Fibroblast of peridontal ligament (primary cell): ENCODE measurements at regions not wholly inside any gene's neighbourhood (a gene's known extent, or its start where the extent isn't known, plus 50 kb on each side); places are given as distances from the start of the nearest gene placed in this dataset.

Source experiments
- DNase-seq: peaks from one replicate; pipeline ENCODE4 v3.0.0-alpha.2; 2010; ENCODE audit errors: extremely low read depth

DNA sequence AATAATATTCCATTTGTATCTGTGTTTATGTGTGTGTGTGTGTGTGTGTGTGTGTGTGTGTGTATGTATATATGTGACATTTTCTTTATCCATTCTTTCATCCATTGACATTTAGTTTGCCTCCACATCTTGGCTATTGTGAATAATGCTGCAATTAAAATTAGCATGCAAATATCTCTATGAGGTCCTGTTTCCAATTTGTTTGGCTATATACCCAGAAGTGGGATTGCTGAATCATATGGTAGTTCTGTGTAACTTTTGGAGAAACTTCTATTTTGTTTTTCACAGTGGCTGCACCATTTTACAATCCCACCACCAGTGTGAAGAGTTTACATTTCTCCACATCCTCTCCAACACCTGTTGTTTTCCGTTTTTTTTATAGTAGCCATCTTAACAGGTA is 53.1 kb downstream of the CH25H start:
- peak; percentile 63 for DNase-seq

DNA sequence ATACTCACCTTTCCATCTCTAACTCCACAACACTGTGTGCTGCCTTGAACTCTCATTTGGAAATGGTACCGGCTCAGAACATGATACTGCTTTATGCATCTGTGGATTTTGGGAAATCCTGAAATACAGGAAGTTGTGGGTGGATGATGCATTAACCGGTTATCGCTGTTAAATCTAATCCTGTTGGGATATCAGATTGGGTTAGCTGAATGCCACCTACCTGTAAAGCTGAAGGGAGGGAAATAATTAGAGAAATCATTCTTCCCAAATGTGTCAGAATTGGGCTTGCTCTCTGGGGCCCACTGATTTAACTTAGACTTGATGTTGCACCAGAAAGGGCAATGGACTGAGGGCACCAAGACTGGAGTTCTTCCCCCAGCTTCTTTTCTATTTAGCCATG is 54.0 kb downstream of the CH25H start:
- DNase-seq = no peak

DNA sequence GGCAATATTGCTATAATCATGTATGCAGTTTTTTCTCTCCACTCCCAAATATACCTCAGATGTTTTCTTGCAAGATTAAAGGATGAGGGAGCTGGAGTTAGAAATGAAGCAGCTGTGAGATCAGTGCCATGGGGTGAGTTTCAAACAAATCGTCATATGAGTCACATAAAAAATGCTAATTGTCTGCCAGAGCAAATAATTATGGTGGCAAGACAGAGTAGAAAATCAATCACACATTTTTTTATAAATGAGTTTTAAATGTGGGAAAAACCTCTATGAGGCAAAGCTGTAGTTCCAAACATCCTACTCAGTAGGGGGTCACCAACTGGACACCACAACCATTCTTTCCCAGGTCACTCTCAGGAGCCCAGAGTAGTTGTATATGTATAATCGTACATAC is 55.3 kb downstream of the CH25H start:
- peak; percentile 89 for DNase-seq

DNA sequence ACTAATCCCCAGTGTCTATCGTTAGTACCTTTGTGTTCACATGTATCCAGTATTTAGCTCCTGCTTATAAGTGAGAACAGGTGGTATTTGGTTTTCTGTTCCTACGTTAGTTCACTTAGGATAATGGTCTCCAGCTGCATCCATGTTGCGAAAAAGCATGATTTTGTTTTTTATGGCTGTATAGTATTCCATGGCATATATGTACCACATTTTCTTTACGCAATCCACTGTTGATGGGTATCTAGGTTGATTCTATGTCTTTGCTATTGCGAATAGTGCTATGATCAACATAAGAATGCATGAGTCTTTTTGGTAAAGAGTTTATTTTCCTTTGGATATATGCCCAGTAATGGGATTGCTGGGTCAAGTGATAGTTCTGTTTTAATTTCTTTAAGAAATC is 59.1 kb downstream of the CH25H start:
- no peak for DNase-seq

DNA sequence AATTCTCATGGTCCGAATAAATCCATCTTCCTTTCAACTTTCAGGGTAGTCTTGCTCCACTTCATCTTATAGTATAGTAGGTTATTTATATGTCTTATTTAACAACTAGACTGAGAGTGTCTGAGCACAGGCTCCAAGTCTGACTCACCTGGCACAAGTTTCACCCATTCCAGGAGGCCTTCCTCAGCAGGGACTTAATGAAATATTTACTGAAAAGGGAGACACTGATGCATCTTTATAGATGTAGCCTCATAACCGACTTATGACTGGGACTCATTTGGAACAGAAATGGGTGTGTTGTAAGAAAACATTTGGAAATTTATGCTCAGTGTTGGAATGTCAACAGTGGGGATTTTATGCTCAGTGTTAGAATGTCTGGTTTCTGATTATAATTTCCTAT is 59.9 kb downstream of the CH25H start:
- DNase-seq = peak; percentile 86

DNA sequence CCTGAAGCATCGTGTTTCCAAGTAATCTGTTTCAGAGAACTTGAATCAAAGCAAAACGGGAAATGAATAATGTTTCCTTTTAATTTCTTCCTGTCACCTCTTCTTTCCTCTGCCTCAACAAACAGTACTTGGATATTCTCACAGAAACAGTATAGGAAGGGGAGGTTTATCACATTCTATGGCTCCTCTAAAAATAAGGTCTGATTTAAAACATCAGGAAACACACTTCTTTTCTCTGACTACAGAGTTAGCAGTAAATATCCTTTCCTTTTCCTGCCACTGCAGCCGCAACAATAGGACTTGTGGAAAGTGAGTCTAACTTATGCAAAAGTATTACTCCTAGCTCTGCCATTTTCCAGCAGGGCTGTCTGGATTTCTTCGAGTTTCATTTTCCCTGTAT is 62.3 kb downstream of the CH25H start:
- DNase-seq = no peak

DNA sequence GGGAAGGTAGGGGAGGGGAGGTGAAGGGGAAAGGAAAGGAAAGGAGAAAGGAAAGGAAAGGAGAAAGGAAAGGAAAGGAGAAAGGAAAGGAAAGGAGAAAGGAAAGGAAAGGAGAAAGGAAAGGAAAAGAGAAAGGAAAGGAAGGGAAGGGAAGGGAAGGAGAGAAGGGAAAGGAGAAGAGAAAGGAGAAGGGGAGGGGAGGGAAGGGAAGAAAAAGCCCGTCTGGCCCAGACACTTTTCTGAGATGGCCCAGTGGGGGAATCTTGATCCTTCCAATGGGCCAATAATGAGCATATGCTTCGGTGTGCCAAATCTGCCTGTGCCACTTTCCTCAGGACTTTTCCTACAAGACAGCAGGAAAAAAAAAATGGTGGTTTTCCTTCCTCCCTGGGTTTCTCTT is 64.5 kb downstream of the CH25H start:
- no peak for DNase-seq

DNA sequence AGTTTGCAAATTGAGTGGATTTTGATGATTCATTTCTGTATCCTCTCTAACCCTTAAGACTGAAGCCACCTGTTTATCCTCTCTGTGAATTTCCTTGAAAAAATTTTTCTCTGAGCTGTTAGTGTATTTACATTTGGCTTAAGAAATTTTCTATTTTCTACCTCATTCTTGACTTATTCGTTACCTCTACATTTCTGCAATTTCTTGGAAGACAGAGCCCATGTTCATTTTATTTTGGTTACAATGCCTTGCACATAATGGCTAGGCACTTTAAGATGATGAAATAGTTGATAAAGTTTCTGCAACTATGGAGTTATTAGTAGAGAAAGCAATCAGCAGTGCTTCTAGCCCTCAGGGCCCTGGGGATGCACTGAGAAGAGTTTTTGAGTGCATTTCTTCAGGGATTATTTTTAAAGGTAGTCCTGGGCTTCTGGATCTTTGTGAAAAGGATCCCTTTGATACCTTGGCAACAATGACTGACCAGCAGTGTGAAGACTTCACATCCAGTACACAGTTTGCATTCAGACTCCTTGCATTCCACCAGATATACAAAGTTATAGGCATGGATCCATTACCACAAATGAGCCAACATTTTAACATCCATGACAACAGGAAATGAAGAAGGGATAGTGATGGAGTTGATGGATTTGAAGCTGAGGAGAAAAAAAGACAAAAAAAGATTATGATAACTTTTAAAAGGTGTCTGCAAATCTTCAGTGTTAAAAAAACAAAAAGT is 68.2 kb downstream of the CH25H start:
- peak; percentile 74 for DNase-seq

DNA sequence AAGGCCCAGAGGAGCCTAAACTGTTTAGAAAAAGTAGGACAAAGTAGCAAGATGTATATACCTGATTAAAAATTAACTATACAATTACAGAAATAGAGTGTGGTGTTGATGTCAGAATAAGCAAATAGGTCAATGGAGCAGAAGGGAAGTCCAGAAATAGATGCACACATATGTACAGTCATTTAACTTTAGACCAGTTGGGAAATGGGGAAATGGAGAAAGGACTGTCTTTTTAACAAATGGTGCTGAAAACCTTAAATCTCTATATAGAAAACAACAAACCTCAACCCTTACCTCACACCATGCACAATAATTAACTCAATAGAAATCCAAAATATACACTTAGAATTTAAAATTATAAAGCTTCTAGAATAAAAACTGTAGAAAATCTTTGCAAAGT is 72.2 kb downstream of the CH25H start:
- DNase-seq = no peak

DNA sequence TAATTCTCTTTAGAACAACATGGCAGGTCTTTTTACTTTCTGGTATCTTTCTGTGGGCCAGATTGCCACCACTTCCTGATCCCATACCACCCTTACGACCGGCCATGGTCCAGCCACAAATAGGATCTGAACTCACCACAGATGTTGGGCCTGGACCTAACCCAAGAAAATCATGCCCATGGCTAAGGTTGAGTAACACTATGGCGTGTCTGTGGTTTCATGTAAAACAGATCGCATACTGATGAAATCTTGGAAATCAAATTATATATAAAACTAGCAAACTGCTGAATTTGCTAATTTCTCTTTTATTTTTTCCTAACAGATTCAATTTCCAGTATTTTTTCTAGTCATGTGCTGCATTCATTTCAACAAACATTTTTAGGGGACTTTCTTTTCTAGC is 77.2 kb downstream of the CH25H start:
- peak; percentile 97 for DNase-seq

DNA sequence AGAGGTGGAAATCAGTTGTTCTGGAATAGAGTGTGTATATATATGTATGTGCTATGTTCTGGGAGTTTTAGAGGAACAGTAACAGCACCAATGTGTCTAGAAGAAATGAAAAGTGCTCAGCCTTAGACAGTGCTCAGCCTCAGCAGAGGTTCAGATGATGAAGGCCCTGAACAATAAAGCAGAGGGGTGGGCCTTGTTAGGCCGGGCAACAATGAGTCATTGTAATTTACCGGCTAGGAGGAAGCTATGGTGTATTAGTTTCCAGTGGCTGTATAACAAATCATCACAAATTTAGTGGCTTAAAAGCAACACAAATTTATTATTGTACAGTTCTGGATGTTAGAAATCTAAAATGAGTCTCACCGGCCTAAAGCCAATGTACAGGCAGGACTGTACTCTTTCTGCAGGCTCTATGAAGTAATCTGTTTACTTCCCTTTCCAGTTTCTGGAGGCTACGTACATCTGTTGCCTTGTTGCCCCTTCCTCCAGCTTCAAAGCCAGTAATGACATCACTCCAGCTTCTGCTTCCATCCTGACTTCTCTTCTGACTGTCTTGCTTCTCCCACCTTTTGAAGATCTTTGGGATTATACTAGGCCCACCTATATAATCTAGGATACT is 84.6 kb downstream of the CH25H start:
- peak; percentile 18 for DNase-seq

DNA sequence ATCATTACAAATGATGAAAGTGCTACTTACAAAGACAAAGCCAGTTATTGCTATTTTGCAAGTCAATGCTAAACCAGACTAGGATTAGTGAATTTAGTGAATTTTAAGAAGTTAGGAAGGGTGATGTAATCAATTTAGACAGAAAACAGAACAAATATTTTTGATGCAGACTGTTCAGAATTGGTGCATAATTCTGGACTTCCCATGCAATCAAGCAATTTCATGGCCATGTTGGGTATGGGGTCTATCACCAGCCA is 85.4 kb downstream of the CH25H start:
- DNase-seq = no peak

DNA sequence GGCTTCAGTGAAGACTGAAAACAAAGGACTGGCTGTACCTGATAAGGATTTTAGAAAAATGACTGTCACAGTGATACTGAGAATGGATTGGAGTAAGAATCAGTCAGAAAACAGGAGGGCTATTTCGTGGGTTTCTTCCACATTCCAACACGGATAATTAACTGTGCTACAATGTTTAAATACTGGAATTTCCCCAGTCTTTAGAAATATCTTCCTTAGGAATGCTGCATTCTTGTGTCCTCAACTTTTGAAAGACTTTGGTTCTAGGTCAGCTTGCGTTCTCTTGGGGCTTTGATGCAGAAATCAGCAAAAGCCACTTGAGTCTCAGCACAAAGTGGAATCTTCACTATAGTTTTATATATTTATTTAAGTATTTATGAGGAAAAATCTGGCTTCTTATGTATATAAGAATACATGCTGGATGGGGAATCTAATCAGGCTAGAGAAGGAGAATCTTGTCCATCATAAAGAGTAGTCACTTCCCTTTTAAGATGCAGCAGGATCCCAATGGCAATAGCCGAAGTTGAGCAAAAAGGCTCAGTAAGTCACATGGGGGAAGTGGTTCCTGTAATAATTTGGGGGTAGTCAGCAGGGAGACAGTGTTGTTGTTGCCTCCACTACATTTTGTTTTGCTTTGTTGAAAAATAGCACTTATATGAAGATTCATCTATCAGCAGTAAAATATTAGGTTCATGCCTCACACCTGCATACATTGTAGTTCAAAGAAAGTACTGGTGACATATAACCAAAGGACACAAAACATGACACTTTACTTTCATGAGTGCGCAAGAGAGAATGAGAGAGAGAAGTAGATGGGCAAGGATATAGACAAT is 86.0 kb downstream of the CH25H start:
- peak; percentile 63 for DNase-seq

DNA sequence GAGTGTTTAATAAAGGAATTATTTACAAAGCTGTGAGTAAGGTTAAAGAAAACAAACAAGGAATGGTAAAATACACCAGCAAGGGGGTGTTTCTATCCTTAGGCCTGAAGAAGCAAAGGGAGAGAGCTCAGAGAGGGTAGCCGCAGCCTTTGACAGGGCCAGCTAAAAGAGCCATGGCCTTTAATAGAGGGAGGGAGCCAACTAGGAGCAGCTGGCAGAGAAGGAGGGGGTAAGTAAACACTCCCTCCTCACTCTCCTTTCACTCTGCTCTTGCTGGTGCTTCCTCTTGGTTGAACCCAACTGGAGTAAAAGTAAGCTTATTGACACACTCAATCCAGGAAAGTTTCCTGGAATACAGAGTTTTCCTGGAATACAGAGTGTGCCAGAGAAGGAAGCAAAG is 87.5 kb downstream of the CH25H start:
- no peak for DNase-seq

DNA sequence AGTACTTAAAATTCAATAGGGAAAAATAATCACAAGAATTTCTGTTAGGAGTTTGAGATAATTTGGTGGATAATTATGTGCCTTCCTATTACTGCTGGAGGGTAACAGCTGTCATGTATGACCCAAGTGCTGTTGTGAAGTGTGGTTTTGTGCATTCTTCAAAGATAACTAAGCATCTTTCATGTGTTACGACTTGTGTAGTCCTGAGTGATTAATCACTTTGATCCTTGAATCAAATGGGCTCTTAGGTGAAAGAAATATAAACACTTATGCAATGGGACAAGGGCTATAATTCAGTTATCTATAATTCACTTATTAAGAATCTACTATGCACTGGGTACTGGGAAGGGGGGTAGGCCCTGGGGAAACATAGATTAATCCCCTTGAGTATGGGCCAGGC is 89.0 kb downstream of the CH25H start:
- DNase-seq = peak; percentile 32

DNA sequence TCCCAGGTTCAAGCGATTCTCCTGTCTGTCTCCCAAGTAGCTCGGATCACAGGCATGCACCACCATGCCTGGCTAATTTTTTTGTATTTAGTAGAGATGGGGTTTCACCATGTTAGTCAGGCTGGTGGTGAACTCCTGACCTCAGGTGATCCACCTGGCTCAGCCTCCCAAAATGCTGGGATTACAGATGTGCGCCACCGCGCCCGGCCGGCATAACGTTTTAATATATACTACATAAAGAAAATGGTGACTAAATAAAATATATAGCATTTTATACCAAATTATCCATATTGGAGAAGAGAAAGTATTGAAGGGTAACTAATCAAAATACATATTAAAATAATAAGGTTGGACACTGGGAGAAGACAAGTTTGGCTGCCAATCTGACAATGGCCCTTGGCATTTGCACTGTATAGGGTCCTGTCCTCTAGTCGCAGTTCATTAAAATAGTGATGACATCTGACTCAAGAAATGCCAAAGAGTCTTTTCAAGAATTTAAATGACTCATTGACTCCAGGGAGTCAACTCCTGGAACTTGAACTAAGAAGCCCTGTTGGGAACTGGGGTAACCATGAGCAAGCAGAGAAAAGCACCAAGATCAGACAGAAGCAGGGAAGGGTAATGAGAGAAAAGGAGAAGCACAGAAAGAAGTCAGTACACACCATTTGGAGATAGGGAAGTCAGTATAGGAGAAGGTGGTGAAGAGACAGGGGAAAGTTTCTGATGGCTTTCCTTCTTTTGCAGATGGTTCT is 91.1 kb downstream of the CH25H start:
- peak; percentile 70 for DNase-seq

DNA sequence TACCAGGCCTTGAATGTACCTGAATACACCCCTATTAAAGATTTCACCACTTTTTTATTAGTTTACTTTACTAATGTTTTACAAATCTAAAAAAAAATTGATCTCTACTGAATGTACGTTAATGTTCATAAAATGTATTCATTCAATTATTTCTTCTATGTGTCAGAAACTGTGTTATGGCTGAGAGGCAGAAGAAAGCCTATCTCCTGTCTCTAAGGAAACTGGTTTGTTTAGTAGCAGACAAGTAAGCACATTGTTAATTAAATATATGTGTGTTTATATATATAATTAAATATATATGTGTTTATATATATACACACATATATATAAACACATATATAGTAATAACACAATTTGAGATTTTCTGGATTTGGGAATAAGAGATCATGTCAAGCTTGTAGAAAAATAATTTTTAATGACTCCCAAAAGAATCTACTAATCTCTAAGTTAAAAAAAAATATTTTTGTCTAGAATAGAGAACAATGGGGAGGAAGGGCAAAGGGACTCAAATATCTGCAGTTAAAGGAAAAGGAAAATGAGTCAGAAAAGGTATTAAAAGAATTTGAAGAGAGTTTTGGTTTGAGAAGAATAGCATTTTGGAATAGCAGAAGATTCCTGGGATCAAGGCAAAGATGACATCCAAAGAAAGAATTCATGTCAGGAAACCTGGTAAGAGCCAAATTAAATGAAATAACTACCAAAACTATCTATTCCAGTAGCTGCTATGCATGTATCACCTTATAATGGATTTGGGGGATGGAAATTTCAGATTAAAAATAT is 92.1 kb downstream of the CH25H start:
- DNase-seq = no peak

DNA sequence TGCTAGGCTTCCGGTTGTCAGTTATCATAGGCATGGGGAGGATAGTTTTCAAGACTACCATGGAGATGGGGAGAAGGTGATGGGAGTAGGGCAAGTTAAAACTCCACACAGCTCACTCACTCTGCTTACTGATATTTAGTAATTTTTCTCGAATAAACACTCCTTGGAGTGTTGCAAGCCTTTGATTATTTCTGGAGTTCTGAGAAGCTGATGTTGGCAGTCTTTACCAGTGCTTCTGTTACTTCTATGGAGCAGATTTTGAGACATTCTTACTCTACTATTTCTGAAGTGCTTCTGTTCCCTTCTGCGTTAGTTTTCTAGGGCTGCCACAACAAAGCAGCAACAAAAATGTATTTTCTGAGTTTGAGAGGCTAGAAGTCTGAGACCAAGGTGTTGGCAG is 104.4 kb downstream of the CH25H start:
- DNase-seq = peak; percentile 69

DNA sequence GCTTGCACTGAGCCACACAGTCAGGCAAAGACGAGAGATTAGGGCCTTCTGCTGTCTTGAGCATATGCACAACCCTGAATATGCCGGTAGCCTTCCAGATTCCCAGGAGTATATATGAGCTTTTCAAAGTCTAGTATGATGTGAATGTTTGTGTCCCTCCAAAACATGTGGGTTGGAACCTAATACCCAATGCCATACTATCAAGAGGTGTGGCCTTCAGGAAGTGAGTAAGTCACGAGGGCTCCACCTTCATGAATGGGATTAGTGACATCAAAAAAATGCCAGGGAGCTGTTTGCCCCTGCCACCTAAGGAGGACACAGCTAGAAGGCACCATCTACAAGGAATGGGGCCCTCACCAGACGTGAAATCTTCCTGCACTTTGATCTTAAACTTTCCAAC is 105.2 kb downstream of the CH25H start:
- no peak for DNase-seq

DNA sequence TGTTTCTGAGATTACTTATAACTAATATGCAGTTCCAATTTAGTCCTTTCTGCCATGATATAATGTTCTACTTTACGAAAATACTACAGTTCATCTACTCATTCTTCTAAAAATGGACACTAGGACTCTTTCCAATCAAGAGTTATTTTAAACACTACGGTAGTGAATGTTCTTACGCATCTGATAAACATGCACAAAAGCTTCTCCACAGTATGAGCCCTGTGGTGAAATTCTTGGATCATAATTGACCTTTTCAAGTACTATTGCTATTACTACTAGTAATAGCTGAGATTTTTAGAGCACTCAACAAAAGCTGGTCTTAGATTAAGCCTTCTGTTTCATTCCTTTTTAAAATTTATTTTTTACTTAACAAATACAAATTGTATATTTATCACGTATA is 106.4 kb downstream of the CH25H start:
- peak; percentile 69 for DNase-seq

DNA sequence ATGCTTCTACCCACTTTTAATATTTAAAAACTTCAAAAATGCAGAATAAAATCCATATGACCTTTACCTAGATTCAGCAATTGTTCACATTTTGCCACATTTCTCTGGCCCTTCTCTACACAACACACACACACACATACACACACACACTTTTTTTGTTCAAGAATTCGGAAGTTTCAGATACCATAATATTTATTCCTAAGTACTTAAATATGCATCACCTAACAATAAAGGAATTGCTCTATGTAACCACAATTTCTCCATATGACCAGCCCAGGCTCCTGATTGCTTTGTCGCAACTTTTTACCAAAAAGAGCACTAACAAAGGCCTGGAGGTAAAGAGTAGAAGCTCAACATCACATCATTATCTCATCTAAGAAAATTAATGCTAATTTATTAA is 106.6 kb downstream of the FAS start:
- peak; percentile 26 for DNase-seq
